B cell (primary cell): ENCODE measurements at regions not wholly inside any gene's neighbourhood (a gene's known extent, or its start where the extent isn't known, plus 50 kb on each side); places are given as distances from the start of the nearest gene placed in this dataset.

Source experiments
- ATAC-seq: fragments of 200-7000 bp; cut with Tn5 transposase; one replicate; pipeline ENCODE4 v1.10.0; 2021; ENCODE audit warnings: low read depth, mild to moderate bottlenecking, moderate number of reproducible peaks, moderate library complexity
- CTCF ChIA-PET: fragments of 350-600 bp; sonication (Branson Sonifier 250); formaldehyde crosslinking; loops from one replicate; lab custom pipeline; 2021; ENCODE audit warnings: antibody characterized with exemption, inconsistent platforms; lab: Charles Lee
- POLR2A ChIA-PET: fragments of 350-600 bp; sonication (Branson Sonifier 250); formaldehyde crosslinking; loops from one replicate; lab custom pipeline; 2021; ENCODE audit warnings: antibody characterized with exemption; lab: Charles Lee
- DNase-seq: peaks from one replicate; pipeline ENCODE4 v3.0.0; 2013
- H2AFZ ChIP-seq: 2 replicates; pipeline ENCODE4 v1.6.1; 2012; ENCODE audit warnings: mild to moderate bottlenecking, low read depth, low read length; ENCODE audit not compliant: insufficient read depth, poor library complexity, severe bottlenecking
- H3K27ac ChIP-seq, 2 donors: 1 replicate in 1 of 2; 2 replicates in 1 of 2; pipeline ENCODE4 v1.5.1; 2012 to 2013; ENCODE audit warnings: low read length in 2 of 2, mild to moderate bottlenecking in 2 of 2, moderate library complexity in 1 of 2
- H3K27me3 ChIP-seq, 4 experiments: fragments of 200-600 bp in 1 of 4; sonication (generic) in 1 of 4; replicated peaks in 1 of 4; 1 replicate in 2 of 4; 2 replicates in 2 of 4; pipeline versions ENCODE4 v1.6.1 to v1.7.0; 2013 to 2016; ENCODE audit warnings: low read length in 3 of 4, mild to moderate bottlenecking in 2 of 4, mixed read lengths in 1 of 4, moderate library complexity in 1 of 4; ENCODE audit not compliant: insufficient read depth in 4 of 4, control insufficient read depth in 3 of 4; ENCODE audit errors: control extremely low read depth in 1 of 4
- H3K36me3 ChIP-seq, 2 experiments: replicated peaks in 1 of 2; 1 replicate in 1 of 2; 2 replicates in 1 of 2; pipeline versions ENCODE4 v1.6.1 to v1.7.1; 2013; ENCODE audit warnings: low read length in 1 of 2; ENCODE audit not compliant: insufficient read depth in 2 of 2, control insufficient read depth in 1 of 2; ENCODE audit errors: control extremely low read depth in 1 of 2, extremely low read depth in 1 of 2
- H3K4me1 ChIP-seq, 2 donors: fragments of 200-600 bp in 1 of 2; sonication (generic) in 1 of 2; 1 replicate in 1 of 2; 2 replicates in 1 of 2; pipeline versions ENCODE4 v1.5.1 to v1.6.1; 2013 to 2017; ENCODE audit warnings: low read length in 2 of 2; ENCODE audit not compliant: control insufficient read depth in 2 of 2, insufficient read depth in 2 of 2
- H3K4me2 ChIP-seq: replicated peaks from 2 replicates; pipeline ENCODE3; 2012; ENCODE audit warnings: mild to moderate bottlenecking, low read depth, low read length; ENCODE audit not compliant: poor library complexity, severe bottlenecking
- H3K4me3 ChIP-seq, 5 experiments: fragments of 200-600 bp in 1 of 5; sonication (generic) in 1 of 5; 1 replicate in 3 of 5; 2 replicates in 2 of 5; pipeline versions ENCODE4 v1.5.1 to v1.7.0; 2011 to 2016; ENCODE audit warnings: low read length in 4 of 5, mild to moderate bottlenecking in 4 of 5, low read depth in 2 of 5, control low read depth in 1 of 5, moderate library complexity in 1 of 5; ENCODE audit not compliant: insufficient read depth in 1 of 5; ENCODE audit errors: control extremely low read depth in 1 of 5, extremely low read depth in 1 of 5
- H3K79me2 ChIP-seq: fragments of 200-600 bp; sonication (generic); one replicate; pipeline ENCODE4 v1.6.0; 2016; ENCODE audit warnings: low read length; ENCODE audit not compliant: control insufficient read depth, insufficient read depth
- H3K9ac ChIP-seq: fragments of 200-600 bp; sonication (generic); 2 replicates; pipeline ENCODE4 v1.6.1; 2017; ENCODE audit warnings: mild to moderate bottlenecking, low read length, moderate library complexity
- H3K9me3 ChIP-seq, 3 donors: one replicate each; pipeline versions ENCODE4 v1.6.1 to v1.7.1; 2013; ENCODE audit warnings: low read length in 2 of 3; ENCODE audit not compliant: control insufficient read depth in 2 of 3, insufficient read depth in 1 of 3; ENCODE audit errors: control extremely low read depth in 1 of 3
- H4K20me1 ChIP-seq: 2 replicates; pipeline ENCODE4 v1.6.0; 2012; ENCODE audit warnings: mild to moderate bottlenecking, low read length; ENCODE audit not compliant: insufficient read depth, control insufficient read depth, poor library complexity, severe bottlenecking
- H3K27ac Mint-ChIP-seq: one replicate; pipeline ENCODE4 v1.8.0; 2021; ENCODE audit warnings: mixed read lengths
- H3K27me3 Mint-ChIP-seq: one replicate; pipeline ENCODE4 v1.8.0; 2021; ENCODE audit warnings: mixed read lengths
- H3K4me1 Mint-ChIP-seq: one replicate; pipeline ENCODE4 v1.8.0; 2021; ENCODE audit warnings: mixed read lengths
- H3K4me3 Mint-ChIP-seq: one replicate; pipeline ENCODE4 v1.8.0; 2021; ENCODE audit warnings: mixed read lengths
- H3K9me3 Mint-ChIP-seq: one replicate; pipeline ENCODE4 v1.8.0; 2022; ENCODE audit warnings: mixed read lengths; ENCODE audit not compliant: insufficient read depth
- CTCF ChIP-seq: fragments of 200-600 bp; IDR thresholded peaks from one replicate; pipeline ENCODE4 v1.8.0; 2022; ENCODE audit warnings: antibody characterized with exemption, mild to moderate bottlenecking
- EZH2 ChIP-seq: IDR thresholded peaks from 2 replicates; pipeline ENCODE4 v1.6.1; 2012; ENCODE audit warnings: borderline replicate concordance, low read depth, mild to moderate bottlenecking, moderate library complexity, low read length; ENCODE audit not compliant: insufficient read depth, poor library complexity, severe bottlenecking
- WGBS: methylation state at CpG from one replicate; pipeline ENCODE4 v1.1.5; 2013; ENCODE audit warnings: missing lambda C conversion rate; ENCODE audit not compliant: insufficient coverage; 5-methylcytosine and 5-hydroxymethylcytosine counted together
- intact Hi-C: fragments of 100-400 bp; cut with micrococcal nuclease; formaldehyde crosslinking; loops from one replicate; pipeline ENCODE4 v1.10.0; 2022

- H2AFZ ChIP-seq, result no peak overlapping the region
- H3K27me3 Mint-ChIP-seq, result no peaks in the 10 kb centered on the region
These were observed 436.2 kb upstream of the FLRT2 start for GRCh38 chr14:85093631-85094330.

GRCh38 chr14:85102591-85102990 is 427.4 kb upstream of the FLRT2 start:
- no peak overlapping the region for H3K27ac ChIP-seq
- no peak overlapping the region for H3K4me2 ChIP-seq
- H3K27me3 ChIP-seq, result no peaks in the 10 kb centered on the region
- H3K4me1 ChIP-seq, result no peaks in the 10 kb centered on the region
- peaks cover 0 to 1% (median 0%) of the 10 kb centered on the region in 3 donors for H3K9me3 ChIP-seq
- Mint-ChIP-seq H3K27ac (no peak overlapping the region), H3K4me1 (no peaks in the 10 kb centered on the region), H3K4me3 (no peak overlapping the region), H3K27me3 (no peaks in the 10 kb centered on the region), H3K9me3 (peaks cover 3% of the 10 kb centered on the region)
- intact Hi-C loops, result no loop called here
- no peaks in the 10 kb centered on the region for H4K20me1 ChIP-seq
- WGBS, result no CpG with 5 or more reads among the region's 1 CpG
- POLR2A ChIA-PET, result no interaction called here
- H3K9ac ChIP-seq, result no peak overlapping the region
- no peak overlapping the region for H3K4me3 ChIP-seq
- ATAC-seq (no peak), DNase-seq (no peak)
- H3K36me3 ChIP-seq, result no peaks in the 10 kb centered on the region
- CTCF ChIA-PET, result no interaction called here
- TF ChIP-seq CTCF (no peak), EZH2 (no peak)
- no peaks in the 10 kb centered on the region for H3K79me2 ChIP-seq
- H2AFZ ChIP-seq, result no peak overlapping the region

More at GRCh38 chr14:85093631-85094330, 436.2 kb upstream of the FLRT2 start:
- ChIA-PET CTCF (no interaction called here), POLR2A (no interaction called here)
- Mint-ChIP-seq H3K4me1 (no peaks in the 10 kb centered on the region), H3K4me3 (no peak overlapping the region), H3K9me3 (no peaks in the 10 kb centered on the region), H3K27ac (no peak overlapping the region)
- intact Hi-C loops, result no loop called here
- TF ChIP-seq CTCF, result no peak
- Histone ChIP-seq H3K9ac (no peak overlapping the region), H4K20me1 (no peaks in the 10 kb centered on the region), H3K4me2 (no peak overlapping the region), H3K9me3 (no peaks in the 10 kb centered on the region), H3K79me2 (no peaks in the 10 kb centered on the region), H3K36me3 (no peaks in the 10 kb centered on the region), H3K27me3 (no peaks in the 10 kb centered on the region), H3K4me1 (no peaks in the 10 kb centered on the region), H3K27ac (no peak overlapping the region), H3K4me3 (no peak overlapping the region)
- DNase-seq (no peak), ATAC-seq (no peak)
- WGBS, result 80% methylated on average over 3 of the region's 5 CpGs
